GM23338 (cell line): ENCODE measurements at regions not wholly inside any gene's neighbourhood (a gene's known extent, or its start where the extent isn't known, plus 50 kb on each side); places are given as distances from the start of the nearest gene placed in this dataset.
A peak's percentile ranks its signal among the peaks of the same experiment; 100 is the strongest.

Source experiments
- ATAC-seq: fragments of 200-7000 bp; cut with Tn5 transposase; 3 replicates; pipeline ENCODE4 v1.9.1; 2020
- DNase-seq: peaks from one replicate; pipeline ENCODE4 v3.0.0-alpha.2; 2015; ENCODE audit warnings: low spot score
- H2AFZ ChIP-seq: fragments of 200-600 bp; sonication (generic); 2 replicates; pipeline ENCODE4 v1.8.0; 2016; ENCODE audit warnings: antibody characterized with exemption, mild to moderate bottlenecking, moderate library complexity
- H3F3A ChIP-seq: fragments of 200-600 bp; sonication (generic); replicated peaks from 2 replicates; pipeline ENCODE4 v1.8.0; 2017; ENCODE audit warnings: antibody characterized with exemption, mixed run types, low read depth
- H3K27ac ChIP-seq: fragments of 200-600 bp; sonication (generic); 2 replicates; pipeline ENCODE4 v1.6.1; 2016; ENCODE audit warnings: low read depth
- H3K27me3 ChIP-seq: fragments of 200-600 bp; sonication (generic); 2 replicates; pipeline ENCODE4 v1.8.0; 2016; ENCODE audit warnings: mild to moderate bottlenecking, mixed run types, moderate library complexity; ENCODE audit not compliant: insufficient read depth
- H3K36me3 ChIP-seq: fragments of 200-600 bp; sonication (generic); 2 replicates; pipeline ENCODE4 v1.8.0; 2016; ENCODE audit warnings: mild to moderate bottlenecking; ENCODE audit not compliant: insufficient read depth
- H3K4me1 ChIP-seq: fragments of 200-600 bp; sonication (generic); 2 replicates; pipeline ENCODE4 v1.8.0; 2016; ENCODE audit warnings: mild to moderate bottlenecking, moderate library complexity; ENCODE audit not compliant: insufficient read depth
- H3K4me2 ChIP-seq: fragments of 200-600 bp; sonication (generic); 2 replicates; pipeline ENCODE4 v1.7.1; 2017; ENCODE audit warnings: mixed run types
- H3K4me3 ChIP-seq: fragments of 200-600 bp; sonication (generic); 2 replicates; pipeline ENCODE4 v1.6.1; 2016; ENCODE audit warnings: mixed run types
- H3K79me2 ChIP-seq: fragments of 200-600 bp; sonication (generic); replicated peaks from 2 replicates; pipeline ENCODE4 v1.8.0; 2017; ENCODE audit warnings: mild to moderate bottlenecking; ENCODE audit not compliant: insufficient read depth
- H3K9me2 ChIP-seq: fragments of 200-600 bp; sonication (generic); 2 replicates; pipeline ENCODE4 v1.8.0; 2017; ENCODE audit not compliant: insufficient read depth
- H4K20me1 ChIP-seq: fragments of 200-600 bp; sonication (generic); replicated peaks from 2 replicates; pipeline ENCODE4 v1.8.0; 2017; ENCODE audit warnings: mild to moderate bottlenecking; ENCODE audit not compliant: insufficient read depth
- H3K27ac Mint-ChIP-seq: 2 replicates; pipeline ENCODE4 v1.8.0; 2020; ENCODE audit warnings: inconsistent platforms, mild to moderate bottlenecking, moderate library complexity, mixed read lengths
- H3K27me3 Mint-ChIP-seq: 3 replicates; pipeline ENCODE4 v1.8.0; 2022; ENCODE audit warnings: low read depth, mild to moderate bottlenecking, moderate library complexity, mixed read lengths, inconsistent platforms; ENCODE audit not compliant: insufficient read depth, poor library complexity
- H3K36me3 Mint-ChIP-seq: 3 replicates; pipeline ENCODE4 v1.8.0; 2021; ENCODE audit warnings: low read depth, mild to moderate bottlenecking, inconsistent platforms, moderate library complexity, mixed read lengths
- H3K4me1 Mint-ChIP-seq: 3 replicates; pipeline ENCODE4 v1.8.0; 2020; ENCODE audit warnings: mild to moderate bottlenecking, inconsistent platforms, mixed read lengths
- H3K4me3 Mint-ChIP-seq: 3 replicates; pipeline ENCODE4 v1.8.0; 2021; ENCODE audit warnings: moderate library complexity, mild to moderate bottlenecking, inconsistent platforms, mixed read lengths
- H3K9me3 Mint-ChIP-seq: 3 replicates; pipeline ENCODE4 v1.8.0; 2020; ENCODE audit warnings: moderate library complexity, mild to moderate bottlenecking, inconsistent platforms, mixed read lengths
- CREB1 ChIP-seq: fragments of 250-450 bp; sonication (Bioruptor Pico); IDR thresholded peaks from 2 replicates; pipeline ENCODE4 v1.5.0; 2020; ENCODE audit warnings: low read depth, mild to moderate bottlenecking, moderate library complexity
- JUNB ChIP-seq: IDR thresholded peaks from one replicate; pipeline ENCODE4 v1.6.1; 2016; ENCODE audit warnings: antibody characterized with exemption; ENCODE audit not compliant: unreplicated experiment
- REST ChIP-seq: IDR thresholded peaks from one replicate; pipeline ENCODE4 v1.6.1; 2018; ENCODE audit warnings: antibody characterized with exemption; ENCODE audit not compliant: unreplicated experiment
- STAT1 ChIP-seq: IDR thresholded peaks from one replicate; pipeline ENCODE4 v1.6.1; 2016; ENCODE audit warnings: antibody characterized with exemption; ENCODE audit not compliant: unreplicated experiment
- ZNF114 ChIP-seq: fragments of 250-450 bp; sonication (Bioruptor Pico); IDR thresholded peaks from 2 replicates; pipeline ENCODE4 v1.5.0; 2020; ENCODE audit warnings: mild to moderate bottlenecking, moderate library complexity
- ZNF331 ChIP-seq: fragments of 250-450 bp; sonication (Bioruptor Pico); IDR thresholded peaks from 2 replicates; pipeline ENCODE4 v1.5.0; 2020; ENCODE audit warnings: low read depth, mild to moderate bottlenecking, moderate library complexity
- TF ChIP-seq, protein P1 (sequence below), 2 experiments: fragments of 200-600 bp in 1 of 2; sonication (generic) in 1 of 2; conservative IDR thresholded peaks; 2 replicates each; pipeline versions ENCODE4 v1.5.1 to v1.6.1; 2016 to 2017; ENCODE audit warnings: antibody characterized with exemption in 2 of 2, low read depth in 2 of 2, mild to moderate bottlenecking in 2 of 2, moderate library complexity in 1 of 2

DNA sequence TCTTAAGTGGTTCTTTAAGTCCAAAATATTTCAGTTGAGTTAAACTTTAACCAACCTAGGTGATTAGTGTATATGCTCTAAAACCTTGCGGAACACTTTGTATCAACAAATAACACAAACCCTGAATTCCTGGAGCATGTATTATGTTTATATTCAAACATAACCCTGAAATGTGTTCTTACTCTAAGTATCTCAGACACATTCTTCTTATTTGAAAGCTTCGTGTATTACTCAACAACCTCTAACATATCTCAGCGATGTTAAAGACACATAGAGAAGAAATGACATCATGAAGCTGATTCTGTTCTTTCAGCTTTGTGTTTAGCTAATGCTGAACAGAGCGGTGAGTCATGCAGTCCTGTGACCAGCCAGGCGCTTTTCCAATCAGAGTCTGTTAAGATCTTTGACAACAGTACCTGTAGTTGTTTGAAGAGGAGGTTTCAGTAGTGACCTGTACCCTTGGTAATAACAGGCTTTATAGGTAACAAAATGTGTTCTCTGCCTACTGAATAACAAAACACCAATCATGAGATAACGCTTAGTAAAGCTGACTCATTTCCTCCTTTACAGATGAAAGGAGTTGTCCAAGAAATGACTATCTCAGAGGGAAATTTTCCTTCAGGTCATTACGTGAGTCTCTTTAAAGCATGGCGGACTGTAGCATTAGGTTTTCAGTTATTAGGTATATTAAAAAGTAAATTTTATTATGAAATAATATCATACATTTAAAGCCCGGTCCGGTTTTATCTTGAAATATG lies 67.3 kb upstream of the KLF6 start:
- Mint-ChIP-seq H3K4me3 (no peak overlapping the region), H3K27ac (no peak overlapping the region), H3K9me3 (no peaks in the 10 kb centered on the region), H3K27me3 (peaks cover 5% of the 10 kb centered on the region), H3K4me1 (peaks cover 19% of the 10 kb centered on the region), H3K36me3 (no peaks in the 10 kb centered on the region)
- no peaks in the 10 kb centered on the region for H3K36me3 ChIP-seq
- H3K27me3 ChIP-seq, result no peaks in the 10 kb centered on the region
- no peaks in the 10 kb centered on the region for H3F3A ChIP-seq
- H3K4me1 ChIP-seq, result peaks cover 15% of the 10 kb centered on the region
- H3K27ac ChIP-seq, result no peak overlapping the region
- no peaks in the 10 kb centered on the region for H3K79me2 ChIP-seq
- H4K20me1 ChIP-seq, result no peaks in the 10 kb centered on the region
- no peak for TF ChIP-seq CREB1
- TF ChIP-seq ZNF114 (CRISPR knock-in tag), result no peak
- TF ChIP-seq STAT1, result no peak
- TF ChIP-seq, protein P1, sequence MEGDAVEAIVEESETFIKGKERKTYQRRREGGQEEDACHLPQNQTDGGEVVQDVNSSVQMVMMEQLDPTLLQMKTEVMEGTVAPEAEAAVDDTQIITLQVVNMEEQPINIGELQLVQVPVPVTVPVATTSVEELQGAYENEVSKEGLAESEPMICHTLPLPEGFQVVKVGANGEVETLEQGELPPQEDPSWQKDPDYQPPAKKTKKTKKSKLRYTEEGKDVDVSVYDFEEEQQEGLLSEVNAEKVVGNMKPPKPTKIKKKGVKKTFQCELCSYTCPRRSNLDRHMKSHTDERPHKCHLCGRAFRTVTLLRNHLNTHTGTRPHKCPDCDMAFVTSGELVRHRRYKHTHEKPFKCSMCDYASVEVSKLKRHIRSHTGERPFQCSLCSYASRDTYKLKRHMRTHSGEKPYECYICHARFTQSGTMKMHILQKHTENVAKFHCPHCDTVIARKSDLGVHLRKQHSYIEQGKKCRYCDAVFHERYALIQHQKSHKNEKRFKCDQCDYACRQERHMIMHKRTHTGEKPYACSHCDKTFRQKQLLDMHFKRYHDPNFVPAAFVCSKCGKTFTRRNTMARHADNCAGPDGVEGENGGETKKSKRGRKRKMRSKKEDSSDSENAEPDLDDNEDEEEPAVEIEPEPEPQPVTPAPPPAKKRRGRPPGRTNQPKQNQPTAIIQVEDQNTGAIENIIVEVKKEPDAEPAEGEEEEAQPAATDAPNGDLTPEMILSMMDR (conservative IDR thresholded peaks at IDR 0.05; ENCODE audit: low read depth in 2 of 2), result no peak
- no peak for TF ChIP-seq JUNB
- no peak for TF ChIP-seq REST
- H3K4me3 ChIP-seq, result no peak overlapping the region
- H2AFZ ChIP-seq, result no peak overlapping the region
- no peaks in the 10 kb centered on the region for H3K9me2 ChIP-seq
- DNase-seq (peak; percentile 26), ATAC-seq (peak; percentile 31; the same call in 1 of the 3 replicates)
- no peak overlapping the region for H3K4me2 ChIP-seq

- Histone ChIP-seq H3K36me3 (no peaks in the 10 kb centered on the region), H3F3A (no peaks in the 10 kb centered on the region), H3K4me1 (peaks cover 15% of the 10 kb centered on the region), H3K4me2 (no peak overlapping the region), H3K79me2 (no peaks in the 10 kb centered on the region), H3K4me3 (no peak overlapping the region), H3K27me3 (no peaks in the 10 kb centered on the region), H3K27ac (no peak overlapping the region), H3K9me2 (no peaks in the 10 kb centered on the region), H4K20me1 (no peaks in the 10 kb centered on the region), H2AFZ (no peak overlapping the region)
- DNase-seq (no peak), ATAC-seq (no peak)
- Mint-ChIP-seq H3K27me3 (peaks cover 5% of the 10 kb centered on the region), H3K9me3 (no peaks in the 10 kb centered on the region), H3K27ac (no peak overlapping the region), H3K36me3 (no peaks in the 10 kb centered on the region), H3K4me3 (no peak overlapping the region), H3K4me1 (peaks cover 19% of the 10 kb centered on the region)
- TF ChIP-seq REST, result no peak
- TF ChIP-seq CREB1, result no peak
- no peak for TF ChIP-seq ZNF331 (CRISPR knock-in tag)
Observed at GRCh38 chr10:3850999-3851937, 66.3 kb upstream of the KLF6 start.
